ENCODE measurements at regions not wholly inside any gene's neighbourhood (a gene's known extent, or its start where the extent isn't known, plus 50 kb on each side); places are given as distances from the start of the nearest gene placed in this dataset.

GRCh38 chr10:62715383-62715782 is 89.1 kb upstream of the ADO start:
- TF ChIP-seq TAF1 (IDR thresholded peaks at IDR 0.05; ENCODE audit: low read depth, low read length) (no peak), POLR2AphosphoS5 (IDR thresholded peaks at IDR 0.05; ENCODE audit: low read depth, low read length) (no peak), POLR2A (IDR thresholded peaks at IDR 0.05; ENCODE audit: low read depth, low read length) (no peak), SPI1 (IDR thresholded peaks at IDR 0.05; ENCODE audit: low read depth, low read length) (no peak), POU2F2 (IDR thresholded peaks at IDR 0.05; ENCODE audit: low read depth, low read length) (no peak), PAX5 (IDR thresholded peaks at IDR 0.05; ENCODE audit: insufficient read depth, low read length, severe bottlenecking) (no peak)

Data from GM12891 (cell line).